RWPE1 (cell line): ENCODE measurements at regions not wholly inside any gene's neighbourhood (a gene's known extent, or its start where the extent isn't known, plus 50 kb on each side); places are given as distances from the start of the nearest gene placed in this dataset.

Experiments used
- CTCF ChIA-PET: fragments of 350-600 bp; sonication (Branson Sonifier 250); formaldehyde crosslinking; extraction: SDS; loops from one replicate; lab custom pipeline; 2021; lab: Yijun Ruan, JAX
- POLR2A ChIA-PET: fragments of 400-600 bp; formaldehyde crosslinking; extraction: SDS; loops from one replicate; lab custom pipeline; 2020; ENCODE audit warnings: antibody characterized with exemption; ENCODE audit not compliant: low non-redundant PET; lab: Yijun Ruan, JAX
- DNase-seq: peaks from one replicate; pipeline ENCODE4 v3.0.0; 2012; ENCODE audit warnings: low spot score
- H3K27ac ChIP-seq: fragments of 450-650 bp; 2 replicates; pipeline ENCODE4 v1.5.1; 2017
- CTCF ChIP-seq: fragments of 450-650 bp; conservative IDR thresholded peaks from 2 replicates; pipeline ENCODE4 v1.5.1; 2017; ENCODE audit warnings: low read depth, mild to moderate bottlenecking

GRCh38 chr1:87190402-87190801, 138.3 kb upstream of the LMO4 start:
- CTCF ChIA-PET = interaction anchor here (1.1 kb wide), 1 partner anchor 43 kb away, joined by 3 read pairs; no protein-coding TSS in a partner anchor
- DNase-seq = no peak
- POLR2A ChIA-PET = no interaction called here
- no peak for TF ChIP-seq CTCF
- no peak overlapping the region for H3K27ac ChIP-seq

GRCh38 chr1:87191646-87192045, 137.0 kb upstream of the LMO4 start:
- H3K27ac ChIP-seq = no peak overlapping the region
- DNase-seq = no peak
- TF ChIP-seq CTCF = no peak
- ChIA-PET POLR2A (no interaction called here), CTCF (interaction anchor here (0.9 kb wide), 1 partner anchor 10 kb away, joined by 3 read pairs; no protein-coding TSS in a partner anchor)

GRCh38 chr1:87194271-87194774, 134.4 kb upstream of the LMO4 start:
- CTCF ChIA-PET = no interaction called here

GRCh38 chr1:87194856-87195255, 133.8 kb upstream of the LMO4 start:
- no peak for TF ChIP-seq CTCF
- no peak for DNase-seq
- POLR2A ChIA-PET = no interaction called here
- CTCF ChIA-PET = no interaction called here
- no peak overlapping the region for H3K27ac ChIP-seq

More at GRCh38 chr1:87194271-87194774, 134.4 kb upstream of the LMO4 start:
- H3K27ac ChIP-seq = no peak overlapping the region
- no peak for TF ChIP-seq CTCF
- POLR2A ChIA-PET = no interaction called here
- DNase-seq = no peak

GRCh38 chr1:87196110-87196827, 132.4 kb upstream of the LMO4 start:
- DNase-seq = no peak
- ChIA-PET POLR2A (interaction anchor here (0.8 kb wide), 1 partner anchor 133 kb away, joined by 7 read pairs; no protein-coding TSS in a partner anchor), CTCF (interaction anchor here (0.5 kb wide), 1 partner anchor 1682 kb away, joined by 4 read pairs; no protein-coding TSS in a partner anchor)
- no peak overlapping the region for H3K27ac ChIP-seq
- no peak for TF ChIP-seq CTCF

GRCh38 chr1:87197156-87197555, 131.5 kb upstream of the LMO4 start:
- no peak for DNase-seq
- POLR2A ChIA-PET = no interaction called here
- CTCF ChIA-PET = no interaction called here
- no peak overlapping the region for H3K27ac ChIP-seq
- no peak for TF ChIP-seq CTCF
